MG63 (cell line): ENCODE measurements at regions not wholly inside any gene's neighbourhood (a gene's known extent, or its start where the extent isn't known, plus 50 kb on each side); places are given as distances from the start of the nearest gene placed in this dataset.

Source experiments
- DNase-seq: peaks from one replicate; pipeline ENCODE4 v3.0.0-alpha.2; 2020
- H3K27me3 ChIP-seq: fragments of 250-450 bp; sonication (Bioruptor Pico); 2 replicates; pipeline ENCODE4 v1.5.1; 2020; ENCODE audit warnings: mild to moderate bottlenecking, moderate library complexity
- H3K36me3 ChIP-seq: fragments of 250-450 bp; sonication (Bioruptor Pico); 2 replicates; pipeline ENCODE4 v1.5.1; 2020; ENCODE audit warnings: mild to moderate bottlenecking, moderate library complexity
- H3K4me3 ChIP-seq: fragments of 250-450 bp; sonication (Bioruptor Pico); 2 replicates; pipeline ENCODE4 v1.5.1; 2020; ENCODE audit warnings: mild to moderate bottlenecking, moderate library complexity
- H3K9me3 ChIP-seq: fragments of 250-450 bp; sonication (Bioruptor Pico); 2 replicates; pipeline ENCODE4 v1.5.1; 2020; ENCODE audit warnings: mild to moderate bottlenecking, moderate library complexity

DNA sequence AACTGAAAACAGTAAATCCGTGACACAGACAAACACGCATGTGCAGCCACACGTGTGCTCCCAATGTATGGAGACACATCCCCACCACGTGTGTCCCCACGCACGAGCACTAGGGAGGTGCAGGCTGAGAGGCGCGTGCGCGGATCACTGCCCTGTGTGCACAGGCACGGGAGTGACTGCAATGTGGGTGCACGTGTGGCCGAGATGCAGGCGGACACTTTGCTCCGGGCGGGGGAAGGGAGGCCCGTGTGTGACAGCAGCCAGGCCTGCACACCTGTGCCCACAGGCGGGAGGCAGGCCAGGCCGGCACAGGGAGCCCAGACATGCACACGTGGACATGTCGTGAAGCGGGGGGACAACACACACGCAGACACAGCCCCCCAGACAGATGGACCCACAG lies 77.0 kb downstream of the PTPRS start:
- Histone ChIP-seq H3K9me3 (no peaks in the 10 kb centered on the region), H3K27me3 (no peaks in the 10 kb centered on the region), H3K4me3 (no peak overlapping the region), H3K36me3 (no peaks in the 10 kb centered on the region)
- DNase-seq, result no peak

DNA sequence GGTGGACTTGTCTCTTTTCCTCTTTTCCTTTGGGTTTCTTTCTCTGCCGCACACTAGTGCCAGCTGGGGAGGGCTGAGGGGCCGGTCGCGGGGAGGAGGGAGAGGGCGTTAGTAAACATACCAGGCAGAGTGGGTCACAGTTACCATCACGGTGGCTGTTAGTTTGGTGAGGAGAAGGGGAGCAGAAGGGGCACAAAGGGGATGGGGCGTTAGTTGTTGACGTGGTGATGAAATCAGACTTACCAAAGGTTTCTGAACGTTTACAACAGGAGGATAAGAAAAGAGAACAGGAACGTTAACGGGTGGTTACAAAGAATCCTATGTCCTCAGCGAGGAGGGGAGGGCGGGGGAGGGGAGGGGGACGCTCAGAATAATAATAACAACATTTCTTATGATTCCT lies 77.9 kb downstream of the PTPRS start:
- H3K36me3 ChIP-seq, result no peaks in the 10 kb centered on the region; the same call in 1 of the 2 replicates
- no peak for DNase-seq

DNA sequence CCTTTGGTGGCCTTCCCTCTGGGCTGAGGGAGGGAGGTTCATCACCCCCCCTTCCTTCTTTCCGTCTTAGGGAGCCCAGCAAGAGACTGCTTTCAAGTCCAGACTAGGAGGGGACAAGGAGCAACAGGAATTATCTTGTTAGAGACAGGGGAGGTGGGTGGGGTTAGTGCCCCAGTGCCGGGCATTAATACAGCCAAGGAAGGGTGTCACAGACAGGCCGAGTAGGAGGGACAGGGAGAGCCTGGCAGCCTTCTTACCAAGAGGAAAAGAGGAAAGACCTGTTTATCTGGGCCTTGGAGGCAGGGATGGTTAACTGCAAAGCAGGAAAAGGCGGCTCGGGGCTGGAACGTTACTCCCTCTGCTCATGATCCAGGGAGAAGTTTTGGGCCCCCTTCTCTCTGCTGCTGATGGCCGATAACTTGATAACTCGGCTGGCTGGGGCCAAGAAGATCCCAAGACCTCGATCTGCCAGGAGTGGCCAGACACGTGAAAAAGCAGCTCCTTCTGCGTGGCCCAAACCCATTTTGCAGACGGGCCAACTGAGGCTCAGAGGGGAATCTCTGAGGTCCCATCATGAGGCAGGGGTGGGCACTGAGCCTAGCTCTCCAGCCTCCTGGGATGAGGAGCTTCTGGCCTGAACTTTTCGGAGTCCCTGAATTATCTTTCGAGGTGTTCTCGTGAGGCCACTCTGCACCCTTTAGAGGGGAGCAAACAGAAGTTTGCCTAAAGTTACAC lies 79.3 kb downstream of the PTPRS start:
- Histone ChIP-seq H3K4me3 (no peak overlapping the region), H3K9me3 (no peaks in the 10 kb centered on the region), H3K27me3 (no peaks in the 10 kb centered on the region), H3K36me3 (no peaks in the 10 kb centered on the region; the same call in 1 of the 2 replicates)
- no peak for DNase-seq

More for the DNA sequence above, 77.9 kb downstream of the PTPRS start:
- Histone ChIP-seq H3K27me3 (no peaks in the 10 kb centered on the region), H3K9me3 (no peaks in the 10 kb centered on the region), H3K4me3 (no peak overlapping the region)

DNA sequence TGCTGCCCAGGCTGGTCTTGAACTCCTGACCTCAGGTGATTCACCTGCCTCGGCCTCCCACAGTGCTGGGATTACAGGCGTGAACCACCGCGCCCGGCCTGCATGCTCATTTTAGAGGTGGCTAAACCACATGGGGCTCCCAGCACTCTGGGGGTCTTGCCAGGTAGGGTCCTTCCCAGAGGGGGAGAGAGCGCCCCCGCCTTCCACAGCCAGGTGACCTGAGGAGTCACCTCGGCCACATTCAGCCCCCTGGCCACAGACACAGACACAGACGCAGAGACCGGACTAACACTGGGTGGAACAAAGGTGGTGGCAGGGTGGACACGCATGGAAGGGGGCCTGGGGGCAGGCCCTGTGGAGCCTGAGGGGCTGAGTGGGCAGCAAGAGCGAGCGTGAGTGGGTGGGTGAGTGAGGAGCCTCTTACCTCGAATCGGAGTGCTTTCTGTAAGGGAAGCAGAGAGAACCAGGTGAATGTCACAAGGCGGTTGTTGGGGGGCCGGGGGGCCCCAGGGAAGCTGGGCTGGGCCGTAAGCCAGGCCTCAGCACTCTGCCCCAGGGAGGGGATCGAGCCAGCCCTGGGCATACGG lies 80.1 kb downstream of the PTPRS start:
- H3K4me3 ChIP-seq, result no peak overlapping the region
- DNase-seq, result no peak
- no peaks in the 10 kb centered on the region for H3K27me3 ChIP-seq
- no peaks in the 10 kb centered on the region for H3K9me3 ChIP-seq
- H3K36me3 ChIP-seq, result no peaks in the 10 kb centered on the region; the same call in 1 of the 2 replicates

DNA sequence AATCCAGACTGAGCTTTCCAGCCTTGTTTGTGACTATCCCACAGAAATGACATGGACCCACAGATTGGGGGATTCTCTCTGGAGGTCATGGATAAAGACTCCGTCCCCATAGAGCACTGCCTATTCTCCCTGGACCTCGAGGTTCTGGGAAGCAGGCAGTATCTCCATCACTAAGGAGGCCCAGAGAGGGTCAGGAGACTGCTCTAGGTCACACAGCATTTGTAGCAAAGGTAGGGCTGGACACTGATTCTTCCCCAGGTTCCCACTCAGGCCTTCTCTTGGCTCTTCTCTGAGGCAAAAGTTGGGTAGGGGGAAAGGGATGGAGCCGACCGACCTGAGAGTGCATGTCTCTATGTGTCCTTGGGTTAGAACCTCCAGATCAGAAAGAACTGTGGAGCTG lies 80.9 kb downstream of the PTPRS start:
- DNase-seq, result no peak
- Histone ChIP-seq H3K4me3 (no peak overlapping the region), H3K36me3 (no peaks in the 10 kb centered on the region; the same call in 1 of the 2 replicates), H3K27me3 (no peaks in the 10 kb centered on the region), H3K9me3 (no peaks in the 10 kb centered on the region)

DNA sequence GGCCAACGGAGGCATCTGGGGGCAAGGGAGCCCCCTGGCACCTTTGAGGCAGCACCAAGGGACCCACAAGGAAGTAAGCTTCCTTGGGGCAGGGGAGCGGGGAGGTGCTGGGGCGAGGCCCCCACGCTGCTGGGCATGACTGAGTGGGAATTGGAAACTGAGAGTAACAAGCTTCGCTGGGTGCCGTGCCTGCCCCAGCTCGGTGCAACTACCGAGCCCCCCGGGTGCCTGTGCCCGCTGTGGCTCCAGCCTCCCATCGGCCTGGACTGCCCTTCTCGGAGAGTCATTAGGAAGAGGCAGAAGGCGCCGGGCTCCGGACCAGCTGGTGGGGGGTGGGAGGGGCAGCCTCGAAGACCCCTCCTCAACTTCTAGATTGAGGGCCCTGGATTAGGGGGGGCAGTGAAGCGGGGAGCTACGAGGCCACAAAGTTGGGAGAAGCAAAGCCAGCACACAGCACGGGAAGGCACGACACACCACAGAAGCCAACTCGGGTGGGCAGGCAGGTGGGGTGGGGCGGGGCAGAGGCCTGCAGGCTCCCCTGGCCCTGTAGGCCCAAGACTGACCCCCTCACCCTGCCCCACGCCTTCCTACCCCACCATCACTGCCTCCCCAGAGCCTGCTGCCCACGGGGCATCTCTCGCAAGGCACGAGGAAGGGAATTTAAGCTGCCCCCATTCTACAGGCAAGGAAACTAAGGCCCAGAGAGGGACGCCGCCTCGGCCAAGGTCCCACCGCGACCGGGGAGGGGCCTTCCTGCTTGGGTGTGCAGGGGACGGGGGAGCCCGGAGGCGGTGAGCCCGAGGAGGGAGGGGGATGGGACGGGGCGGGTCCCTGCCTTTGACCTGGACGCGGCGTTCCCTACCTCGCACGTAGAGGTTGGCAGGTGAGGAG lies 83.2 kb downstream of the PTPRS start:
- no peaks in the 10 kb centered on the region for H3K27me3 ChIP-seq
- DNase-seq, result no peak
- no peaks in the 10 kb centered on the region for H3K9me3 ChIP-seq
- H3K4me3 ChIP-seq, result no peak overlapping the region
- no peaks in the 10 kb centered on the region; the same call in 1 of the 2 replicates for H3K36me3 ChIP-seq

DNA sequence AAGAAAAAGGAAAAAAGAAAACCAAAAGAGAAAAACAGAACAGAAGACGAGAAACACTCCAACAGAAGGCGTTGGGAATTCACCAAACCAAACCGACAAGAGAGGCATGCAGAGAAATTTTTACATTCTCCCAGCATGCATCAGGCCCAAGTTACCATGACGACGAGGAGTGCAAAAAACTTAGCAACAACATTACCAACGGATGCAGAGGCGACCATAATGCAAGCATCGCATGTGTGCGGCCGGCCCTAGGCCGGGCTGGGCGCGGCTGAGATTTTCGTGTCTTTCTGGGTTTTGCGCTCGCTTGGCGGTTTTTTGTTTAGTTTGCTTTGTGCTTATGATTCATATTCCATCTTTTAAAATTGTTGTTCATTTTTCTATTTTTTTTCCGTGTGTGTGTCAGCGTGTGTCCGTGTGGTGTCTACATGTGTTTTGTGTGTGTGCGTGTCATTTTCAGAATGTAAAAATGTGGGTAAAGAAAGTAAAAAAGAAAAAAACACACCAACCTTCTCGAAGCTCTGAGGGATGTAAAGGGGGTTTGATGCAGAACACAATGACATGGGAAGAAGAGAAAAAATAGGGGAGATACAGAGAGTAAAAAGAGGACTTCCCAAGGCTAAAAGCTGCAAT lies 84.9 kb downstream of the PTPRS start:
- no peak for DNase-seq

DNA sequence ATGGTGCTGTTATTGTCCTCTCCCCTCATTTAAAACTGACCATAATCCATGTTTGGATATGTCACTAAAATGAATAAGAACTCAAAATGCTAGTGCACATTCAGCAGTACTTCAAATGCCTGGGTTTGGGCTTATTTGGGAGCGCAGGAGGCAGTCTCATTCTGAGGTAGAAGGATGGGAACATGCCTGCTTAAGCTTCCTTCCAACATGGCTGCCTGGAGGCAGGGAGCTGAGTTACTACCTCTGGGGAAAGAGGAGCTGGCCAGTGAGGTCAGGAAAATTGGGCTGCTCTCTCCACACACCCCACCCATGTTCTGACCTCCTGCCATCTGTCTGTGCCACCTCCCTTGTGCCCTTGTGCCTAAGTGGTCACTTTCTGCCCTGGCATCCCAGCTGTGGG lies 85.7 kb downstream of the PTPRS start:
- no peaks in the 10 kb centered on the region for H3K27me3 ChIP-seq
- no peak overlapping the region for H3K4me3 ChIP-seq
- no peaks in the 10 kb centered on the region for H3K9me3 ChIP-seq
- DNase-seq, result no peak
- no peaks in the 10 kb centered on the region; the same call in 1 of the 2 replicates for H3K36me3 ChIP-seq

More for the DNA sequence above, 84.9 kb downstream of the PTPRS start:
- Histone ChIP-seq H3K27me3 (no peaks in the 10 kb centered on the region), H3K9me3 (no peaks in the 10 kb centered on the region), H3K36me3 (no peaks in the 10 kb centered on the region; the same call in 1 of the 2 replicates), H3K4me3 (no peak overlapping the region)

DNA sequence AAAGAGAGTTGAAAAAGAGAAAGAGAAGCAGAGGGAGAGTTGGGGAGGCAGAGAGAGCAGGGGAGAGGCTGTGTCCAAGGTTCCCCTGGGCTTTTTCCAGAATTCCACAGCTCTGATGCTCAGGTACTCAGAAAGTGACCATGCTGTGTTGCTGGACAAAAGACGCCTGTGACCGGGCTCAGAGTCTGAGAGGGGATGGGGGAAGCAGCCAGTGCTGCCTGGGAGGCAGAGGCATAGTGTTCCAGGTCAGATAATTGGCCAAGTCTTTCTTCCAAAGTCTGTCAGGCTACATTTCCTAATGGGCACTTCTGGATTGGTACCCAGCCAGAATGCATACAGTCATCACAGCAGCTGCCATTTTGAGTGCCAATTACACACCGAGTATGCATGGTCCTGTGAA lies 86.1 kb downstream of the PTPRS start:
- Histone ChIP-seq H3K27me3 (no peaks in the 10 kb centered on the region), H3K9me3 (no peaks in the 10 kb centered on the region), H3K36me3 (no peaks in the 10 kb centered on the region; the same call in 1 of the 2 replicates), H3K4me3 (no peak overlapping the region)
- DNase-seq, result no peak

DNA sequence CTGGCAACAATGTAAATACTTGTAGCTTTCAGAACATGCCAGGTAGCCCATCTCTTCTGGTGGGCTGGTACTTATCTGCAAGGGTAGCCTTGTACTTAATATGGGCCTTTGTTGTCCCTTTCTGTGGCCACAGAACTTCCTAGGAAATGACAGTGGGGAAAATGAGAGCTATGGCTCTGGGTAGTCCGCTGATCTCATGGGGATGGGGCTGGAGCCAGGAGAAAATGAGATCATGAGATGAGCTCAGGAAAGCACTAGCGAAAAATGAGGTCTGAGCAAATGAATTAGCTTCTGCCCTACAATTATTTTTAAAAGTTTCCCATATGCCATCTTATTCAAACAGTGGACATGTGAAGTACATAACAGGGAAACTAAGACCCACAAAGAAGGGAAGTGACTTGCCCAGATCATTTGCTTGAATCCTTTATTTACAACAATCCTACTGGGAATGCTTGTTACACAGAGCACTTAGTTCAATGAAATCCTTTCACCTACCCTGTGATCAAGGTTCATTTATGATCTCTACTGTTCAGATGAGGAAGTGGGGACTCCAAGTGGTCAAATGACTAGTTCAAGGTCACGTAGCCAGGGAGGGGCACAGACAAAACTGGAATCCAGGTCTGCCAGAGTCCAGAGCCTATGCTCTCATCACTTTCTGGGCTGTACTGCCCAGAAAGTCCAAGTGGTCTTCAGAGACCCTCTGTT lies 87.1 kb downstream of the PTPRS start:
- H3K36me3 ChIP-seq, result no peaks in the 10 kb centered on the region; the same call in 1 of the 2 replicates
- no peak overlapping the region for H3K4me3 ChIP-seq
- DNase-seq, result peak; percentile 27
- H3K27me3 ChIP-seq, result no peaks in the 10 kb centered on the region
- H3K9me3 ChIP-seq, result no peaks in the 10 kb centered on the region

DNA sequence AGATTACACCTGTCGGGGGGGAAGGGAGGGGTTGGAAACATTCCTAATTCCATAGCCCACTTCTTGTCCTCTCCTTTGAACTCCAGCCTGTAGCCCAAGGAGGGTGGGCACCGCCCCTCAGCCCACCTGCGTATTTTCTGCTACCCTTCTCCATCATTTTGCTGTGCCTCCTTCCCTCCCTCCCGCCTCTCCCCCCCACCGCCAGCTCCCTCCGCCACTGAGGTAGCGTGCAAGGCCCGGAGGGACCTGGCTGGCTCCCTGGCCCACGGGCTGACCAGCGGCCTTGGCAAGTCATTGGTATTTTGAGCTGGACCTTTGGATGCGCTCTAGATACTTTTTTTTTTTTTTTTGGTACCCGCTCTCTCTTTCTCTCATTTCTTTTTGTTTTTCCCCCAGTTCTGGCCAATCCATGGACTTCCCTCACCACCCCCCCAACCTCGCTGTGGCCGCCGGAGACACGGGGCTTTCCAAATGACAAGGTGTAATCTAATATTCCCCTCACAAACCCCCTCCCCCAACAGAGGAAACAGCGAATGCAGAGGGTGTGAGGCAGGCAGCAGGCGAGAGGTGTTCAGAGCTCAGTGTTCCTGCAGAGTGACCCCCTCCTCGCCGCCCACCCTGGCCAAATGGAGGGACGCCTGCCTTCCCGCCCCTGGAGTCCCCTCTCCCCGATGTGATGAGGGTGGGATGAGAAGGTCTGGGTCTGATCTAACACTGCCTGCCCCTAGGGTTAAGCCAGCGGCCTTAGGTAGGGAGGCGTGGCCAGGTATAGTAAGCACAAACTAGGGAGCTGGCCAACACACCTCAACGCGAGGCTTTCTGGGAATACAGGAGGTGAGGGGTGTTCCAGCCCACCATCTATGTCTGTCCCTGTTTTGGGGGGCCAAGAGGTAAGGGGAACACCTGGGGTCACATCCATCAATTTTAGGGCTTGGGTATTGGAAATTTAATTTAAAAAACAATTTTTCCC lies 89.2 kb downstream of the PTPRS start:
- no peak for DNase-seq
- Histone ChIP-seq H3K27me3 (no peaks in the 10 kb centered on the region), H3K9me3 (no peaks in the 10 kb centered on the region), H3K4me3 (no peak overlapping the region), H3K36me3 (no peaks in the 10 kb centered on the region)

DNA sequence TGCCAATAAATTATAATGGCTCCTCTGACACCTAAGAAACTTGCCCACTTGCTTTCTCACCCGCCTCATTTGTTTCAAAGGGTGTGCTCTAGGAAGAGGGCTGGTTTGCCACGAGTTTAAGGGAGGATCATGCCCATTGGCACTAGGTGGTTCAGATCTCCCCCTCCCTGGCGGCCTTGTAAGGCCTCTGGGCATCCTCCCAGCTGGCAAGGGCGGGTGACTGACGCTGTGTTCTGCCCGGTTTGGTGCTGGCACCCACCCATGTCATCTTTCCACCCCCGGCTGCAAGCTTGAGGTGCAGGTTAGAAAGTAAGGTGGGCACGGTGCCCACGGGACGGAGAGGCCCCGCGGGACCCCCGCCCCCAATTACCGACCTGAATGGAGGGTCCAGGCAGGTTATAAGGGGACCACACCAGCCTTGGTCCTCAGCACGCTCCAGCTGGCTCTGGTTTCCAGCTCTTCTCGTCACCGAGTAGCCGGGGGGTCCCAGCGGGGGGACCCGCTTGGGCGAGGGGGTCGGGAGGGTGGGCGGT lies 90.4 kb downstream of the PTPRS start:
- DNase-seq, result peak; percentile 48
- Histone ChIP-seq H3K4me3 (no peak overlapping the region), H3K9me3 (no peaks in the 10 kb centered on the region), H3K36me3 (no peaks in the 10 kb centered on the region), H3K27me3 (no peaks in the 10 kb centered on the region)

DNA sequence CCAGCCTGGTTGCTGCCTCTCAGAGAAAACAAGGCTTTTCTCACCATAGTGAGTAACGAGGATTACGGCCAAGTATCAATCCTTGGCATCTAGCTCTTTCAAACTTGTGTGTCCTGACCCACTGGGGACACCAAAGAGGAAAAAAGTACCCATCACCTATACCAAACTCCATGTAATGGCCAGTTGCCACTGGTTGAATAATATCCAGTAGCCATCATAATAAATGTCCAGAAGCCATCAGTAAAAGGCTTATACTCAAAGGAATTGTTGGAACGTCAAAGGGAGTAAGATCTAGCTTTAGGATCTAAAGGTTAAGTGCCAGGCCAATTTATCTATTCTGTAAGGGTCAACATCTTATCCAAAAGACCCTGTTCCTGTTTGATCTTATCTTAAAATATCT lies 91.1 kb downstream of the PTPRS start:
- no peak overlapping the region for H3K4me3 ChIP-seq
- no peak for DNase-seq
- no peaks in the 10 kb centered on the region for H3K9me3 ChIP-seq
- H3K27me3 ChIP-seq, result no peaks in the 10 kb centered on the region
- H3K36me3 ChIP-seq, result no peaks in the 10 kb centered on the region

DNA sequence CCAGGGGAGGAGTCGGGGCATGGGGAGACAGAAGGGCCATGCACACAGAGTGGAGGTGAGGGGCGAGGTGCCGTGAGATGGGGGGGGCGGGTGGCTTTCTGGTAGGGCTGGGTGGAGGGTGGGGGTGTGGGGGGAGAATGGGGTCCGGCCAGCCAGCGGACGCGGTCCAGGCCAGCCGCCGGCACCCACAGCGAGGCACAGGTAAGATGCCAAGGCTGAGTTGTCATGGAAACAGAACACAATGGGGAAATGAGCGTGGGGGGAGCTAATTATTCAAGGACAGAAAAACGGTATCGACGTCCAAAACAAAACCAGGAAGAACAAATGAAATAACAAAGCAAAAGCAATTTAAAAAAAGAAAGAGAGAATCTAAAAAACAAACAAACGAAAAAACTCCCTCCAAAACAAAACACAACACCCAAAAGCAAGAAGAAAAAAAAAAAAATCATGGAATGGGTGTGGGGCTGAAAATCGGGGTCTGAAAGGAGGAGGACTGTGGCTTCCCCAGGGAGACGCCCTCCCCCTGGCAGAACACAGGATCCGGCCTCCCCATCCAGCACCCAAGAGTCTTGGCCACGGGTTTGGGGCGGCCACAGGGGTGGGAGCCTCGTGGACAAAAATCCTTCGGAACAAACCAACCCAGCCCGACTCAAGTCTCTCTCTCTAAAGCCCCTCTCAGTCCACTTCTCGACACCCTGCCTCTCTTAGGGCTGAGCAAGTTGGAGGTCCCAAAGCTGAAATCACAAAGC lies 92.5 kb downstream of the PTPRS start:
- DNase-seq, result no peak
- Histone ChIP-seq H3K36me3 (no peaks in the 10 kb centered on the region), H3K4me3 (no peak overlapping the region), H3K27me3 (no peaks in the 10 kb centered on the region), H3K9me3 (no peaks in the 10 kb centered on the region)
